HG02759 (cell line): ENCODE measurements at regions not wholly inside any gene's neighbourhood (a gene's known extent, or its start where the extent isn't known, plus 50 kb on each side); places are given as distances from the start of the nearest gene placed in this dataset.
"Not testable (repeated sequence)": the region's sequence is repeated elsewhere in the genome, so short reads cannot be mapped to it uniquely, and the experiment has no call there.

ENCODE experiments used
- ATAC-seq: cut with Tn5 transposase; IDR thresholded peaks from one replicate; pipeline ENCODE4 v1.9.1; 2021; ENCODE audit warnings: mild to moderate bottlenecking, moderate library complexity; ENCODE audit not compliant: unreplicated experiment

DNA sequence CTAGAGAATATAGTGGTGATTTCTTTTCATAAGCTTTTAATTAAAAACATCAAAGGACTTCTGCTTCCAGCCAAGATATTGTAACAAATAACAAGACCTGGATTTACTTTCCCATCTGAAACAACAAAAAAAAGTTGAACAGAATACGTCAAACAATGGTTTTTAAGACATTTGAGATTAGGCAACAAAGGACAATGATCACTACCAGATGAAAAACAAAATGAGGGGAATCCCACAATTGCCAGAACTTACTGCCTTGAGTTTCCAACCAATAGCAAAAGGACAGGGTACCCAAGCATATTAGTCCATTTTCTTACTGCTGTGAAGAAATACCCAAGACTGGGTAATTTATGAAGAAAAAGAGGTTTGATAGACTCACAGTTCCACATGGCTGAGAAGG is 341.4 kb upstream of the INTU start:
- ATAC-seq = no peak

- ATAC-seq = no peak
Observed at GRCh38 chr4:127293496-127293895, 339.3 kb upstream of the INTU start.

DNA sequence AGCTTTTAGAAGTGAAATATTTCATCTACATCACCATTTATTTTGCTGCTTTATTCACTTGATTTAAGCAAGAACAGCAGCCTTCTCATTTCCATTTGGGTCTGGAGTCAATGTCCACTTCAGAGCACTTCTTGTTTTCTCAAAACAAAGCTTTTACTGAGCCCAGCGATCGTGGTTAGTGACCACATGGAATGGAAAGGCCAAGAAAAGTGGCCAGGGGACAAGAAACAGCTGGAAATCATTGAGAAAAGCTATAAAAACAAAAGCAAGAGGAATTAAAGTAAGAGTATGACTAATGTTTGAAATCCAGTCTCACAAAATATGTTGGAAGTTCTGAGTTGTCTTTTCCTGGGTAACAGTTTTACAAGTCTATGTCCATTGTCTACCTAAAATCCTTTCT is 328.4 kb upstream of the INTU start:
- no peak for ATAC-seq

- no peak for ATAC-seq
Observed at GRCh38 chr4:127307996-127308395, 324.8 kb upstream of the INTU start.

DNA sequence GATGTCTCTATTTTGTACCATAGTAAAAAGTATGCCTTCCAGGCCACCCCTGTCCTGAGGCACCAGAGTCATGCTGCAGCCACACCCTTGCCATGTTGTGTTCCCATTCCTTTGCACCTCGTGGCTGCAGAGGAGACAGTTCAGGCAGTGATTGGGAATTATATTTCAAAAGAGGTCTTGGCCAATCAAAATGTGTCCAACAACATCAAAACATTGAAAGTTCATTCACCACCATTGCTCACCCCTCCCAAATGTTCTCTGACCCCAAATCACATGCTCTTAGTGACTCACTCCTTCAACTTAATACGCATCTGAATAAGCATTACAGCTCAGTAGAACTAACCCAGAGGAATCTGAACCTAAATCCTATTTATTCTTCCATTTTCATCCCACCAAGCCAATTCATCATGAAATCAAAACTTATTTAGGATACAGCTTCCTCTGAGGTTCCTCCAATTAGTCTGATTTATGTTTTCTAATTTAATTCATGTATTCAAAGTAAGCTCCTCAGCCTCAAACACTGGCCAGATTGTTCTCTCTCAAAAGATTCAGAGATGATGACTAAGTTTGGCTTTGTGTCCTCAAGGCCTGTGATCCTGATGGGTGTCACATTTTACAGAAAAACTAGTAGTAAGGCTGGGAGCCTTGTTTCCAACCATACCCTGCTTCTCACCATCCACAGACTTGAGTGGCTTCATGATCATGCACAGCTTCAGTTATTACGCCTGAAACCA is 323.2 kb upstream of the INTU start:
- ATAC-seq = no peak

GRCh38 chr4:127311371-127311770 is 321.4 kb upstream of the INTU start:
- ATAC-seq = no peak

GRCh38 chr4:127311924-127312323 is 320.8 kb upstream of the INTU start:
- ATAC-seq = no peak

DNA sequence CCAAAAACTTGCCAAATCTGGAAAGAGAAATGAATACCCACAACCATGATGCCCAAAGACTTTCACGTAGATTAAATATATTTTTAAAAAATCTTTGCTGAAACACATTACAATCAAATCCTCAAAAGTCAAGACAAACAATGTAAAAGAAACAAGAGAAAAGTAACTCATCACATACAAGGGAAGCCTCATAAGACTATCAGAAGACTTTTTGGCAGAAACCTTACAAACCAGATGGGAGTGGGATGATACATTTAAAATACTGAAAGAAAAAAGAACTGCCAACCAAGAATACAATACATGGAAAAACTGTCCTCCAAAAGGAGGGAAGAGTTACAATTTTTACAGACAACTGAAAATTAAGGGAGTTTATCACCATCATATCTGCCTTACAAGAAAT is 319.0 kb upstream of the INTU start:
- ATAC-seq = no peak

DNA sequence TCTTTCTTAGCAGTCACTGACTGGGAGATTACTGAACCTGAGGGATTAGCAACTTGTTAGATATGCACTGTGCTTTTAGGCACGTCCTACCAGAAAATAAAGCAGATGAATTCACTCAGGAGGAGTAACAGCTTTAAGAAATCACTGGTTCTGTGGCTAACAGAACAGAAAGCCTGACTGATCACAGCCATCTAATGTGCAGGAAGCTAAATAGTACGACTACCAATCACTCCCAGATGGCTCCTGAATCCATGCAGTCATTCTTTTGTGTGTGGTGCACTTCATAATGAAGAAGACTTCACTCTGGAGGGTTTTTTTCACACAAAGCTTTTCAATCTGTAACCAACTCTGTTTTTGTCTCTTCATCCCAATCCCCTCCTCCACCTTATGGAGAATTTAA is 305.3 kb upstream of the INTU start:
- ATAC-seq = no peak

DNA sequence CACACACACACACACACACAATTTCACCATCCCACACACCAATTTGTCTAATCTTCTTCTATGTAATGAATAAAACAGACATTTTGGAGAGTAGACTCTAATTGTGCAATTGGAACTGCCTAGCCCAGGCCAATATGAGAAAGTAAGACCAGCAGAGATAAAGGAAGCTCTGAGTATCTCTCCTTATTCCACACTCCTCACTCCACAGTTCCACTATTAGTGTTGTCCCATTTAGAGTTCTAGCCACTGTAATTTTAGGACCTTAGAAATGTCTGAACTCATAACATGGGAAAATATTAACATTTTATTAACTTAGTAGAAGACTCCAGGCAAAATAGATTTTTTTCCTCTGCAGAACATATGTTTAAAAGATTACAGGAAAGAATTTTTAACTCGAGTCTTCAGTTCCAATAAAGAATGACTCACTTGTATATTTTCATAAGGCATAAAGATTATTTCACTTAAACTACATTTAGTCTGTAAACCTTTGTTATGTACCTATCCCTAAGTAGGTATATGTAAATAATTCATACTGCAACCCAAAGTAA is 297.6 kb upstream of the INTU start:
- ATAC-seq = no peak

GRCh38 chr4:127335732-127336131 is 297.0 kb upstream of the INTU start:
- ATAC-seq = no peak

GRCh38 chr4:127343123-127343522 is 289.6 kb upstream of the INTU start:
- not testable (repeated sequence) for ATAC-seq

DNA sequence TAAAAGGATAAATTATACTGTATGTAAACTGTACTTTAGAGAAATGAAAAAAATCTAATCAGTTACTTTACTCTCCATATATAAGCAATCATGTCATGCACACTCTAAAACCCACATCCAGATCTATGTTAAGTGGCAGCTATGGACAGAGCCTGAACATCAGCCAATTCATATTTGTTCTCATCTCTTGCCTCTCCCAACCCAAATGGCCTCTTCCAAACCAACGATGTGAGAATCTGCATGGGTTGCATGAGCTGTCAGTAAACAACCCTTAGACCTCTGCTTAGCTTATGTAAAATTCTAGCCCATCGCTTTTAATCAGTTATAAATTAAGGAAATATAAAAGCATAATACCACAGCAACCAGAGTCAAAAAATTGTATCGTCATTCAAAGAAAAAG is 288.7 kb upstream of the INTU start:
- no peak for ATAC-seq

DNA sequence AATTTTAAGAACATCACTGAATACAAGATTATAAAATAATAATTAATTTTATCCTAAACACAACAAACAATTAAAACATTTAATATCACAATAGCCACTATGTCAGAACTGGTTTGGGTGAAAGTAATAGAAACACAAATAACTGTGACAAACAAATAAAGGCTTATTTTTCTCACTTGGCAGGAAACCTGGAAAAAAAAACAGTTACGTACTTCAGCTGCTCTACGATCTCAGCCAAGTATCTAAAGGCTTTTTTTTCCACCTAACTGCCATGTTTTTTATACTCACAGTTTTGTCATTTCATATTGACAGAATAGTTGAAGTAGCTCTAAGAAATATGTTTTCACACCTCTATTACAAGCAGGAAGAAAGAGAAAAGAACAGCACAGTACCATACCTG is 284.8 kb upstream of the INTU start:
- ATAC-seq = no peak

- ATAC-seq = no peak
Observed at GRCh38 chr4:127352220-127353113, 280.3 kb upstream of the INTU start.

DNA sequence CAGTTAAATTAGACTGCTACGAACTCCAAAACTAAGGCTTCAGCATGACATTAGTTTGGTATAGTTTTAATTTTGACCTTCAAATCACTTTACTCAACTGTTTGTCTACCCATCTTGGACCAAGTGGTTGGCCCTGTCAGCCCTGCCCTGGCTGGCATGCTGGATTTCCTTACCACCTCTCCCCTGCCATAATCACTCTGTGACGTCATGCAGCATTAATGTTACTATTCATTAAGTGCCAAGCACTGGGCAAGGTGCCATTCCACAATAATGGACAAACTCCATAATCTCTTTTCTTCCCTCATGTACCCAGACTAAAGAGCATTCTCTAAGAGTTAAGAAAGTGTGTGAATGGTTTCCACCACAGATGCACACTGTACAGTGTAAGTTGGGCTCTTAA is 277.0 kb upstream of the INTU start:
- ATAC-seq = no peak

DNA sequence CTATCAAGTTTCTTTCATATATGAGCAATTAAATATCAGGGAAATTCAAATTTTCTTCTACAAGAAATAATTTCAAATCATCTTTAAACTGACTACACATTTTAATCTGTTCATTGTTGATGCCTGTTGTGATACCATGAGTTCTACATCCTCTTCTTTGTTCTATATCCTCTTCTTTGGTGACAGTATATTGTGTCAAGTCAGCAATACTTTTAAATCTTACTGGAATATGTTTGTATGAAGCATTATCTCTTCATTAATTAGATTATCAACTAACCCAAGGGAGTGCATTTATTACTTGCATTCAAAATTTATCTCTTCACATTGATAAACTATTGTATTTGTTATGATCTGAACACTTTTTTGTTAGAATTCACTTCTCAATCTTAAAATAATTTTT is 275.0 kb upstream of the INTU start:
- ATAC-seq = no peak

DNA sequence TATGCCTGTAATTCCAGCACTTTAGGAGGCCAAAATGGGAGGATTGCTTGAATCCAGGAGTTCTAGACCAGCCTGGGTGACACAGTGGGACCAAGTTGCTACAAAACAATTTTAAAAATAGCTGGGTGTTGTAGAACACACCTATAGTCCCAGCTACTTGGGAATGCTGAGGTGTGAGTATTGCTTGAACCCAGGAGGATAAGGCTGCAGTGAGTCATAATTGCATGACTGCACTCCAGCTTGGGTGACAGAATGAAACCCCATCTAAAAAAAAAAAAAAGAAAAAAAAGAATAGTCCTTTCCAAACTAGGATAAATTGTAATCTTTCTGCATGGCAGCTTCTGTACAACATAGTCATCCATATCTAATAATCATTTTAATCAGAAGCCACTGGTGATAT is 270.1 kb upstream of the INTU start:
- ATAC-seq = no peak

DNA sequence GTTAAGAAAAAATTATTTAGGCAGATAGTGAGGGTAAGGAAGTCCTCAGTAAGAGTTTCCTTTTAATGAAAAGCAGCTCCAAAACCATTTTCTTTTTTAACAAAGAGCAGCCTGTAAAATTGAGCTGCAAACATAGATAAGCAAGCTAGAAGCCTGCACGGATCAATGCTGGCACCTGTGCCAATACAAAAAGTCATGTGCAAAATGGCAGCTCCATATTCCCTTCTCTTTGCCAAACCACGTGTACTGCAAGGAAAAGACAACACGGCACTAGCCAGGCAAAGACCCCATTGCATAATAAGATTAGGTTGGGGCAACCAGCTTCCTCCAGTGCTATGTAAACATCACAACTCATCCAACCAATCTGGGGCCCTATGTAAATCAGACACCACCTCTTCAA is 268.4 kb upstream of the INTU start:
- ATAC-seq = no peak

DNA sequence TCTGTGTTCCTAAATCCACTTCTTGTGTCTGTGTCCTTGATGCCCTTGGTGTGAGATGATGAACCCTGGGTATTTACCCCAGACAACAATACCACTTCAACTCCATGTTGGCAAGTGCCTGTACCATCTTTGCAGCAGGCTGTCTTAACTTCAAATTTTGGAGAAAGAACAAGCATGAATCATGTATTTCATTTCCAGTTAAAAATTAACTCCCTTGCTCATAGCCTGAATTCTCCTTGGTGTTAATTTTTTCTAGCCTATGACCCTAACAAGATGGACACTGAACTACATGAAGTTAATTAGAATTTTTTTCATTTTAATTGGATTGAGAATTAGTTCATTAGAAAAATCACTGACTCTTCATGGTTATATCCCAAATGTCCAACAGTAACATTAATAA is 267.8 kb upstream of the INTU start:
- ATAC-seq = no peak

DNA sequence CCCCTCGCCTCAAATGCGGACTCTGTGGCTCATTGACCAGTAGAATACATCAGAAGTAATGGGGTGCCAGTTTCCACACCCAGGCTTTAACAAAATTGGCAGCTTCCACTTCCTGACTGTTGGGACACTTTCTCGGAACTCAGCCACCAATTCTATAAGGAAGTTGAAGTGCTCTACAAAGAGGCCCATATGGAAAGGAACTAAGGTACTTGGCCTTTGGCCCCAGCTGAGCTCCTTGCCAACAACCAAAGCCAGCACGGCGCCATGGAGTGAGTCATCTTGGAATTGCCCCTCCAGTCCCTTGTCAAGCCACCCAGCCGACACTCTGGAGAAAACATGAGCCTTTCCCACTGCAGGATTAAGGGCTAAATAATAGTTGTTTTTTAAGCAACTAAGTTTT is 262.2 kb upstream of the INTU start:
- ATAC-seq = no peak

- ATAC-seq = no peak
Observed at GRCh38 chr4:127379499-127379898, 253.3 kb upstream of the INTU start.
